ENCODE measurements at regions not wholly inside any gene's neighbourhood (a gene's known extent, or its start where the extent isn't known, plus 50 kb on each side); places are given as distances from the start of the nearest gene placed in this dataset.

DNA sequence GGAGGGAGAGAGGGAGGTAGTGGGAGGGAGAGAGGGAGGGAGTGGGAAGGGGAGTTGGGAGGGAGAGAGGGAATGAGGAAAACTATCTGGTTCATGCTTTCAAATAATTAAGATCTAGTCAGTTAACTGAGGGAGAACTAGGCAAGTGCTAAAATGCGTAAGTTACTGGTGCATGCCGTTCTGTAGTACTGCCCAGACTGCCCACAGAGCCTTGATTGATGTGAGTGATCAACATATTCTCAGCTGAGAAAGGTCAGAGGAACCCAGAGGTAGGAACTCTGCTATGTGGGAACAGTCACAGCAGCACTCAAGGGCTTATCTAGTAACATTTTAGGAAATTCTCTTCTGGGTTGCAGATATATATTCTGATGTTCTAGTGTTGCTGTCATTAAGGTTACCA lies 149.8 kb upstream of the ROBO1 start:
- no peak for TF ChIP-seq POLR2A (IDR thresholded peaks at IDR 0.05)
- TF ChIP-seq, protein P1, sequence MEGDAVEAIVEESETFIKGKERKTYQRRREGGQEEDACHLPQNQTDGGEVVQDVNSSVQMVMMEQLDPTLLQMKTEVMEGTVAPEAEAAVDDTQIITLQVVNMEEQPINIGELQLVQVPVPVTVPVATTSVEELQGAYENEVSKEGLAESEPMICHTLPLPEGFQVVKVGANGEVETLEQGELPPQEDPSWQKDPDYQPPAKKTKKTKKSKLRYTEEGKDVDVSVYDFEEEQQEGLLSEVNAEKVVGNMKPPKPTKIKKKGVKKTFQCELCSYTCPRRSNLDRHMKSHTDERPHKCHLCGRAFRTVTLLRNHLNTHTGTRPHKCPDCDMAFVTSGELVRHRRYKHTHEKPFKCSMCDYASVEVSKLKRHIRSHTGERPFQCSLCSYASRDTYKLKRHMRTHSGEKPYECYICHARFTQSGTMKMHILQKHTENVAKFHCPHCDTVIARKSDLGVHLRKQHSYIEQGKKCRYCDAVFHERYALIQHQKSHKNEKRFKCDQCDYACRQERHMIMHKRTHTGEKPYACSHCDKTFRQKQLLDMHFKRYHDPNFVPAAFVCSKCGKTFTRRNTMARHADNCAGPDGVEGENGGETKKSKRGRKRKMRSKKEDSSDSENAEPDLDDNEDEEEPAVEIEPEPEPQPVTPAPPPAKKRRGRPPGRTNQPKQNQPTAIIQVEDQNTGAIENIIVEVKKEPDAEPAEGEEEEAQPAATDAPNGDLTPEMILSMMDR (IDR thresholded peaks at IDR 0.05), result no peak

All from suprapubic skin (tissue), 3 donors.